Keratinocyte (primary cell): ENCODE measurements at regions not wholly inside any gene's neighbourhood (a gene's known extent, or its start where the extent isn't known, plus 50 kb on each side); places are given as distances from the start of the nearest gene placed in this dataset.

Source experiments
- DNase-seq: peaks from one replicate; pipeline ENCODE4 v3.0.0-alpha.2; 2011; ENCODE audit warnings: low read depth, missing footprints, low spot score
- FAIRE-seq: peaks from 2 replicates; lab custom pipeline; 2011; peaks lifted over from hg19 to GRCh38; lab: Jason Lieb, UNC
- H2AFZ ChIP-seq: 2 replicates; pipeline ENCODE4 v1.6.0; 2012; ENCODE audit warnings: low read length, control low read depth, inconsistent platforms; ENCODE audit not compliant: control insufficient read depth
- H3K27ac ChIP-seq: 2 replicates; pipeline ENCODE4 v1.5.1; 2011; ENCODE audit warnings: low read length; ENCODE audit not compliant: control insufficient read depth, insufficient read depth
- H3K27me3 ChIP-seq: 3 replicates; pipeline ENCODE4 v1.6.0; 2011; ENCODE audit warnings: low read length; ENCODE audit not compliant: control insufficient read depth, insufficient read depth; ENCODE audit errors: extremely low read depth
- H3K36me3 ChIP-seq, 2 experiments: 2 replicates in 1 of 2; 3 replicates in 1 of 2; pipeline ENCODE4 v1.5.1; 2011; ENCODE audit warnings: low read length in 2 of 2, mild to moderate bottlenecking in 1 of 2; ENCODE audit not compliant: control insufficient read depth in 2 of 2, insufficient read depth in 2 of 2; ENCODE audit errors: extremely low read depth in 1 of 2
- H3K4me1 ChIP-seq: 3 replicates; pipeline ENCODE4 v1.5.1; 2011; ENCODE audit warnings: low read length; ENCODE audit not compliant: control insufficient read depth, insufficient read depth; ENCODE audit errors: extremely low read depth
- H3K4me2 ChIP-seq: 3 replicates; pipeline ENCODE4 v1.6.0; 2011; ENCODE audit warnings: low read depth, low read length; ENCODE audit not compliant: control insufficient read depth, insufficient read depth; ENCODE audit errors: extremely low read depth
- H3K4me3 ChIP-seq, 3 experiments: fragments of 200-600 bp in 1 of 3; sonication (generic) in 1 of 3; 2 replicates in 2 of 3; 3 replicates in 1 of 3; pipeline ENCODE4 v1.5.1; 2011 to 2016; ENCODE audit warnings: low read length in 3 of 3, mild to moderate bottlenecking in 3 of 3, control low read depth in 2 of 3, inconsistent platforms in 1 of 3, low read depth in 1 of 3, mixed read lengths in 1 of 3, mixed run types in 1 of 3, moderate library complexity in 1 of 3; ENCODE audit not compliant: control insufficient read depth in 2 of 3, insufficient read depth in 2 of 3; ENCODE audit errors: extremely low read depth in 1 of 3
- H3K79me2 ChIP-seq: 2 replicates; pipeline ENCODE4 v1.6.0; 2012; ENCODE audit warnings: low read length; ENCODE audit not compliant: control insufficient read depth, insufficient read depth
- H3K9ac ChIP-seq: 3 replicates; pipeline ENCODE4 v1.6.0; 2011; ENCODE audit warnings: low read length; ENCODE audit not compliant: control insufficient read depth, insufficient read depth; ENCODE audit errors: extremely low read depth
- H3K9me1 ChIP-seq: 3 replicates; pipeline ENCODE4 v1.6.0; 2011; ENCODE audit warnings: low read length; ENCODE audit not compliant: control insufficient read depth, insufficient read depth; ENCODE audit errors: extremely low read depth
- H3K9me3 ChIP-seq: 2 replicates; pipeline ENCODE4 v1.5.1; 2012; ENCODE audit warnings: low read depth, low read length; ENCODE audit not compliant: control insufficient read depth
- H4K20me1 ChIP-seq: 3 replicates; pipeline ENCODE4 v1.6.0; 2011; ENCODE audit warnings: low read length; ENCODE audit not compliant: control insufficient read depth, insufficient read depth; ENCODE audit errors: extremely low read depth
- CTCF ChIP-seq, 3 experiments: IDR thresholded peaks in 1 of 3; conservative IDR thresholded peaks in 1 of 3; optimal IDR thresholded peaks in 1 of 3; 2 replicates in 2 of 3; 3 replicates in 1 of 3; pipeline versions ENCODE3 to v1.5.1; 2011; ENCODE audit warnings: low read length in 3 of 3, mild to moderate bottlenecking in 3 of 3, moderate library complexity in 2 of 3, control low read depth in 1 of 3, inconsistent platforms in 1 of 3; ENCODE audit not compliant: insufficient read depth in 2 of 3; ENCODE audit errors: extremely low read depth in 1 of 3
- EZH2 ChIP-seq: IDR thresholded peaks from one replicate; pipeline ENCODE4 v1.6.1; 2012; ENCODE audit warnings: inconsistent platforms, mild to moderate bottlenecking, low read length, moderate library complexity
- dilution Hi-C: fragments of 300-500 bp; cut with MboI; formaldehyde crosslinking; loops from one replicate; pipeline ENCODE4 v1.7.0; 2020; ENCODE audit warnings: low sequenced_read_pairs; ENCODE audit not compliant: extremely low pct_ligation_motif_present

- no peak overlapping the region for H3K4me2 ChIP-seq
- H3K9me3 ChIP-seq, result no peaks in the 10 kb centered on the region
- H3K27me3 ChIP-seq, result no peaks in the 10 kb centered on the region
- no peaks in the 10 kb centered on the region for H3K9me1 ChIP-seq
- TF ChIP-seq EZH2, result no peak
- no peak overlapping the region for H3K27ac ChIP-seq
- no peak for DNase-seq
- H3K79me2 ChIP-seq, result no peaks in the 10 kb centered on the region
- H2AFZ ChIP-seq, result no peak overlapping the region
- no peak for FAIRE-seq
- no peak overlapping the region for H3K9ac ChIP-seq
- dilution Hi-C loops, result no loop called here
- no peak overlapping the region for H3K4me3 ChIP-seq
- H4K20me1 ChIP-seq, result no peaks in the 10 kb centered on the region
- H3K36me3 ChIP-seq, result no peaks in the 10 kb centered on the region
- H3K4me1 ChIP-seq, result no peaks in the 10 kb centered on the region
These were observed 99.4 kb upstream of the HAND1 start for GRCh38 chr5:154577416-154577815.

GRCh38 chr5:154576429-154576806 is 98.4 kb upstream of the HAND1 start:
- FAIRE-seq, result no peak

More at GRCh38 chr5:154576429-154576806, 98.4 kb upstream of the HAND1 start:
- H3K27ac ChIP-seq, result no peak overlapping the region
- H3K79me2 ChIP-seq, result no peaks in the 10 kb centered on the region
- no peak overlapping the region for H3K4me3 ChIP-seq
- no peak overlapping the region for H3K4me2 ChIP-seq
- dilution Hi-C loops, result no loop called here
- H3K9me1 ChIP-seq, result no peaks in the 10 kb centered on the region
- no peaks in the 10 kb centered on the region for H3K4me1 ChIP-seq
- TF ChIP-seq CTCF (optimal IDR thresholded peaks at IDR 0.05 in 1 of 3, IDR thresholded peaks at IDR 0.05 in 1 of 3, conservative IDR thresholded peaks at IDR 0.05 in 1 of 3; ENCODE audit: extremely low read depth in 1 of 3, insufficient read depth in 2 of 3, low read length in 3 of 3), result no peak
- H4K20me1 ChIP-seq, result no peaks in the 10 kb centered on the region
- no peaks in the 10 kb centered on the region for H3K36me3 ChIP-seq
- no peak for DNase-seq
- H3K9ac ChIP-seq, result no peak overlapping the region
- no peaks in the 10 kb centered on the region for H3K9me3 ChIP-seq
- H3K27me3 ChIP-seq, result peaks cover 4% of the 10 kb centered on the region
- H2AFZ ChIP-seq, result no peak overlapping the region
